ENCODE measurements at regions not wholly inside any gene's neighbourhood (a gene's known extent, or its start where the extent isn't known, plus 50 kb on each side); places are given as distances from the start of the nearest gene placed in this dataset.

- DNase-seq = no peak
Observed at GRCh38 chr3:72590732-72591221, 257.5 kb downstream of the SHQ1 start.

DNA sequence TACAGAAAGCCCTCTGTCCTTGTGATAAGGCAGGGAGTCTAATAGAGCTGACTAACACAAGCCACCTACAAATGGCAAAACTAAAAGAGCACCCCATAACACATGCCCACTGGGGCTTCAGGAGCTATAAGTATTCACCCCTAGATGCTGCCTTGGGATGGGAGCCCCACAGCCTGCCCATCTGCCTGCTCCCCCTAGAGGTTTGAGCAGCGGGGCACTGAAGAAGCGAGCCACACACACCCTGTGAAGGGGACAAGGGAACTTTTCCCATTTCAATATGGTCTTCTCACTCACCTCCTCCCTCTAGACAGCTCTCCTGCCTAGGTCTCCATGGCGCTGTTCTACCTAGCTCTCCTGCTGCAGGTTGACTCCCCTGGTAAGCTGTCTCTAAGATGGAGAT lies 261.0 kb downstream of the SHQ1 start:
- no peak for DNase-seq

GRCh38 chr3:72586694-72587093 lies 261.6 kb downstream of the SHQ1 start:
- no peak for DNase-seq

DNA sequence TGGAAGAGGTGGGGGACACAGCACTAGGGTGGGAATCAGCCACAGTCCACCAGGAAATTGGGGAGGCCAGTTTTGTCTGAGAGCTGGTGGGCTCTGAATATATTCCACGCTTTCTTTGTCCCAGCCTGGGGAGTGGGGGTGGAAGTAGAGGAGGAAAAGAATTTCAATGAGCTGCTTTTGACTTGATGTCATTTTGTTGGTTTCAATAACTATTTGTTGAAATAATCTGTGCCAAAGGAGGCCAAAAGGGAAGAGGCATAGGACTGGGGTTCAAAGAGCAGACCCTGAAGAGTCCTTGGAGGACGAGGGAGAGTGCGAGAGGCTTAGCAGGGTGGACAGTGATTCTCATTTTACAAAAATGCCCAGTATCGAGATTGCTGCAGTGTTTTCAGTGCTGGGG lies 262.3 kb downstream of the SHQ1 start:
- no peak for DNase-seq

DNA sequence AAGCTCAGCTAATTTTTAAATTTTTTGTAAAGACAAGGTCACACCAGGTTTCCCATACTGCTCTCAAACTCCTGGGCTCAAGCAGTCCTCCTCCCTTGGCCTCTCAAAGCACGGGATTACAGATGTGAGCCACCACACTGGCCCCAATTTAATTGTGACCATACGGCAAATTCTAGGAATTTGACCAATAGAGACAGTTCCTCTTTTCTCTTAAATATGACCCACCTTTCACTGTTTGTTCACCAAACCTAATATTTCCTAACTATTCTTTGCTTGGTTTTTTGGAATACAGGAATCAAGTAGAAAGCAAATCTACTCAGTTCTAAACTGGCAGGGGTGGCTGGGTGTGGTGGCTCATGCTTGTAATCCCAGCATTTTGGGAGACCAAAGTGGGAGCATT lies 264.0 kb downstream of the SHQ1 start:
- no peak for DNase-seq

DNA sequence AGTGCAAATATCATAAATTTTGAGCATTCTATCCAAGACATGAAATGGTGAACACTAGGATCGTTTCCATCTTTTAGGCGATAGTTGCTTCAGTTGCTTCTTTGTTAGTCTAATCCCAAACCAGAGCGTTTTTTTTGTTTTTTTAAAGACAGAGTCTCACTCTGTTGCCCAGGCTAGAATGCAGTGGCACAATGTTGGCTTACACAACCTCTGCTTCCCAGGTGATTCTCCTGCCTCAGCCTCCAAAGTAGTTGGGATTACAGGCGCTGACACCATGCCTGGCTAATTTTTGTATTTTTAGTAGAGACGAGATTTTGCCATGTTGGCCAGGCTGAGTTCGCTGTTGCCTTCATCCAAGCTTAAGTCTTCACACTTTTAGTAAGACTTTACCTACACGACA lies 265.3 kb downstream of the SHQ1 start:
- DNase-seq = no peak

DNA sequence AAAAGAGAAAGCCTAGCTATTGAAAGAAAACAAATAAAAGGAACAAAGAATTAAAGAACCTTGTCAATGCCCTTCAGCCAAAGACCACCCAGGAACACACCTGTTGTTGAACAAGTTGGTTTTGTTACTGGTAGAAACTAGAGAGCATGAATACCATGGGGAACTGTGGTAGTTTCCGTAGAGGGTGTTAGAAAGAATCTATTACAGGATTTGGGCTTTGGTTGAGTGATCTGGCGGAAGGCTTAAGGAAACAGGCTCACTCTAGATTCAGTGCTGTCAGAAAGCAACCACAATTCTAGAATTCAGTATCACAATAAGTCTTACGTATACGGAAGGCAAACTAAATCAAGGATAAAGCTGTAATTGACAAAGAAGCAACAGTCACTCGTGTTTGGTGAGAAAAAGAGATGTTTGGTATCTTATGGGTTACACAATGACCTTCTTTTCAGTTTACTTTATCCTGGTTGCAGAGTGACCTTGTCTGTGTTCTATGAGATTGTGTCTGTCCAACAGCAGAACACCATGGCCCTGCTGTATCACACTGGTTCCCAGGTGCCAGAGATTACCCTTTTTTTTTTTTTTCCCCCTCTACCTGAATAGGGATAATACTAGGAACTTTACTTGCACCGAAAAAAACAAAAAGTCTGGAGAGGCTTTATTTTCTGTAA lies 265.9 kb downstream of the SHQ1 start:
- DNase-seq = no peak

DNA sequence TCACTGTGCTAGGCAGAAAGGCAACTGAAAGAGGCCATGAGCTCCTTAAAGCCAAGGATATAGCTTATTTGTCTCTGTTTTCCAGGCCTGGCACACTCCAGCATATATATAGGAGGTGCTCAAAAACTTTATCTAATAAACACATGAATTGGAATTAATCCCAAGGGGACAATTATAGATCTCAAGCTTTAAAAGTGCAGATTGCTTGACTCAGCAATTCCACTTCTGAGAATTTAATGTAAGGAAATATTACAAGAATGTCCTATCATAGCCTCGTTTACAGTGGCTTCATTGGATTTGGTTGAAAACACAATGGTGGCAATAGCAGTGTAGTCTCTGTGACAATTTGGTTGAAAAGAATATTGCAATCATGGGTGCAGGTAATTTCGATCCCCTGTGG lies 267.3 kb downstream of the SHQ1 start:
- DNase-seq = no peak

DNA sequence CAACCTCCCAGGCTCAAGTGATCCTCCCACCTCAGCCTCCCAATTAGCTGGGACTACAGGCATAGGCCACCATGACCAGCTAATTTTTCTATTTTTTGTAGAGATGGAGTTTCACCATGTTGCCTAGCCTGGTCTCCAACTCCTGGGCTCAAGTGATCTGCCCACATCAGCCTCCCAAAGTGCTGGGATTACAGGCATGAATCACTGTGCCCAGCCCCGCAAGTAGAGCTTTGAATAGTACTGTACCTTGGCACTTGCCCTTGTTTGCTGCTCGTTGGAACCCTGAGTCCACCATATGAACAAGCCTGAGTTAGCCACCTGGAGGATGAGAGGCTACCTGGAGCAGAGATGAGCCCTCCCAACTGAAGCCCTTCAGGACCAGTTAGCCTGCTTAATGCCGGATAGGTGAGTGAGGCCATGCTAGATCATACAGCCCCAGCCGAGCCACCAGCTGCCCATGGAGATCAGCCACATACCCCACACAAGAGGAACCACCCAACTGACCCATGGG lies 267.9 kb downstream of the SHQ1 start:
- DNase-seq = no peak

GRCh38 chr3:72579581-72580245 lies 268.5 kb downstream of the SHQ1 start:
- DNase-seq = no peak

GRCh38 chr3:72579191-72579580 lies 269.1 kb downstream of the SHQ1 start:
- no peak for DNase-seq

DNA sequence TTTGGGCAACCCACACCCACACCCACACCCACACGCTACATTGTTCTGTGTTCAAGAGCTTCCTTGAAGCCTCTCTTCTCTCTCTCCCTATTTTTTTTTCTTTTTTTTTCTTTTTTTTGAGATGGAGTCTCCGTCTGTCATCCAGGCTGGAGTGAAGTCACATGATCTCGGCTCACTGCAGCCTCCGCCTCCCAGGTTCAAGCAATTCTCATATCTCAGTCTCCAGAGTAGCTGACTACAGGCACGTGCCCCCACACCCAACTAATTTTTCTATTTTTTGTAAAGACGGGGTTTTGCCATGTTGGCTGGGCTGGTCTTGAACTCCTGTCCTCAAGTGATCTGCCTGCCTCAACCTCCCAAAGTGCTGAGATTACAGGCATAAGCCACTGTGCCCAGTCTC lies 271.1 kb downstream of the SHQ1 start:
- DNase-seq = no peak

- no peak for DNase-seq
Observed at GRCh38 chr3:72576563-72576962, 271.7 kb downstream of the SHQ1 start.

DNA sequence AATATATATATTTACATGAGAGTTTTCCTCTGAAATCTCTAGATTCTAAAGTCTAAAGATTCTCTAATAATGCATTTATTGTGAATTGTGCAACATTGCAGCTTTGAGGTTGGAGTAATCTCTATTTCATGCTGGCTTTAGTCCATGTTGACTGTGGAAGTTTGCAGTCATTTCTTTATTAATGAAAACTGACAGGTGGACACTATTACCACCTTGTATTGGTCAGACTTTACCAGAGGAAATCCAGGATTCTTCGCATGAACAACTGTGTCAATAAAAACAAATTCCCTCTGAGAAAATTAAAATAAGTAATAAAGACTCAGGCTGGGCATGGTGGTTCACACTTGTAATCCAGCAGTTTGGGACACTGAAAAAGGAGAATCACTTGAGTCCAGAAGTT lies 274.1 kb downstream of the SHQ1 start:
- DNase-seq = no peak

GRCh38 chr3:72573051-72573450 lies 275.2 kb downstream of the SHQ1 start:
- no peak for DNase-seq

DNA sequence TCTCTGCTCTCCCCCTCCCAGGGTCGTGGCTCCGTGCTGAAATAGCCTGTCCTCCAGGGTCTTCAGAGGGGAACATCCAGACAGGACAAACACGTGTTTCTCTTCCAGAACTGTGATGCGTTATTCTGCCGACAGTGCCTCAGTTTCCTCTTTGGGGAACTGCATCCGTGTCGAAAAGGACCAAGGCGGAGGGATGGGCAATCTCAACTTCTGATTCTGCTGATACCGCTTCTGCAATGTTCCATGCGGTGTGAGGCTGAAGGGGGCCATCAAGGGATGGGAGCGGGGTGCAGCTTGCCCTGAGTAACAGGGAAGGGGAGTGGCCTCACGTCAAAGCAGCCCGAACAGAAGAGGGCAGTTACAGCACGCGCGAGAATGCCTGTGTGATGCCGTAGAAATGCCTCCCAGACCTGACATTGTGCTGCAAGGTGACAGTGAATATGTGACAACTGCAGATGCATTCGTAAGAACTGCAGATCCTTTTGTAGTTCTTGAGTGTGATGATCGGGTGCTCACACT lies 275.7 kb downstream of the SHQ1 start:
- no peak for DNase-seq

GRCh38 chr3:72571638-72572114 lies 276.6 kb downstream of the SHQ1 start:
- no peak for DNase-seq

GRCh38 chr3:72571052-72571451 lies 277.2 kb downstream of the SHQ1 start:
- no peak for DNase-seq

DNA sequence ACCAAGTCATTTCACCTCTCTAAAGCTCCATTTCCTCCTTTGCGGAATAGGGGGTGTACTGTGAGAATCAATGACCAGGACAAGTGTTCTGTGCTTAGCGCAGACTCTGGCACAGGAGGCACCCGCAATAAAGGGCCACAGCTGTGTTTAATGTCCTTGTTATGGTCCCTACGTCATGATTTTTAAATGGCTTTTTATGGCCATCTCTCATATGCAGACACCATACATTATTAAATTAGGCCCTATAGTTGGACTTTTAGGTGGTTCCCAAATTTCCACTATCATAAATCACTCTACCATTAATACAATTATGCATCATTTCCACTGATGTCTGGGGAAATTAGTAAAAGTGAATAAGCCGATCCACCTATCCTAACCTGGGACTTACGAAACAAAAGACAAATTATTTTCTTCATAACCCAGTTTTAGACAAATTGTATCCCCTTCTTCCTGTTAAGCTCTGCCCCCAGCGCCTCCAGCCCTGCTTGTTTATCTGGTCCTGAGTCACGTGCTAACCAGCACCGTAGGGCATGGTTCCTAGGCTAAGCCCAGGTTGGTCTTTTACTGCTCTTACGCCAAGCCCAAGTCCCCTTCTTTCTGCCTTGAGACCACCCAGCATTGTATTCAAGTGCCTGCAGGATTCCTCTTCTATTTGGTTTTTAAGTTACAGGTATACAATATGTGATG lies 278.3 kb downstream of the SHQ1 start:
- DNase-seq = no peak

- DNase-seq = no peak
Observed at GRCh38 chr3:72568083-72568482, 280.2 kb downstream of the SHQ1 start.

DNA sequence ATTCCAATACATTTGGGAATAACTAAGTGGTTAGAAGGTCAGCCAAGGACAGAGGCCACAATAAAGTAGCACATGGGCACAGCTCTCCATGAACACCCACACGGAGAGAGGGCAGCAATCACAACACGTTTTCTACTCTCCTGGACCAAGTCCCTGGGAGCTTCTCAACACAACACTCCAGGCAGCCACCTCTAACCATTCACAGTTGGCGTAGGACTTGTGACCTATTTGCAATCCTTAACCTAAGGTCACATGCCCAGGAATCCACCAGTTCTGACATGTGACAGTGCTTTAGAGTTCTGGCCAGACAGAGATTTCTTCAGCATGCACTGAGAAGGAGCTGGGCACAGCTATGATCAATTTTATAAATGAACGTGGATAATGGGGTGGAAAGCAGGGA lies 280.8 kb downstream of the SHQ1 start:
- DNase-seq = no peak

GRCh38 chr3:72565593-72565992 lies 282.7 kb downstream of the SHQ1 start:
- DNase-seq = no peak

DNA sequence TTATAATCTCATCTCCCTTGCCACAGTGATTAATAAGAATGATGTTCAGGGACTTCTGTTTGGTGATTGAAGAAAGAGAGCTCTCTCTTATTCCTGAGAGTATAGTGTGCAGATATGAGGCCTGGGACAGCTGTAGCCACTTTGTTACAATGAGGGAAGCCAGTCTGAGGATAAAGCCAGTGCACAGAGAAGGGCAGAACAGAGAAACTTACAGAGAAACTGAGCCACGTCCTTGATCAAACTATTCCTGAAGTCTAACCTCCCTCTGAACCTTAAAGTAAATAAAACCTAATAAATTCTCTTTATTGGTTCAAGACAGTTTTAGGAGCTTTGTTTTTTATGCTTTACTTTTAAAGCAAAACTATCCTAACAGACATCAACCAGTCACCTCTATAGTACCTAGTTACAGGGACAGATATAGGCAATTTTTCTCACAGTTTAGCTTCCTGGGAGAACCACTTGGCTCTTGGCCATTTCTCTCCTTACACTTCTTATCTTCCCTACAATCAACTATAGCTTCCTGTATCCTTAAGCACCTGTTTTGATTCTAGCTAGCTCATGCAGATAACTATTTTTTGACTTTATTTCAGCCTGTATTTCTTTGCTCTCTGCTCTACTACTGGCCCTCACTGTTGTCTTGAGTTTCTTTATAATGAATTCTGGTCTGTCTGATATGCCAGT lies 284.4 kb downstream of the SHQ1 start:
- no peak for DNase-seq
